Skeletal muscle satellite cell (primary cell): ENCODE measurements at regions not wholly inside any gene's neighbourhood (a gene's known extent, or its start where the extent isn't known, plus 50 kb on each side); places are given as distances from the start of the nearest gene placed in this dataset.

Source experiments
- H3K27me3 ChIP-seq: 2 replicates; pipeline ENCODE4 v1.7.0; 2013; ENCODE audit warnings: low read length; ENCODE audit not compliant: control insufficient read depth, insufficient read depth
- H3K36me3 ChIP-seq: 2 replicates; pipeline ENCODE4 v1.7.0; 2013; ENCODE audit warnings: mild to moderate bottlenecking, control low read depth, low read length; ENCODE audit not compliant: insufficient read depth
- H3K4me1 ChIP-seq: 2 replicates; pipeline ENCODE4 v1.7.0; 2013; ENCODE audit warnings: low read length; ENCODE audit not compliant: control insufficient read depth, insufficient read depth
- H3K4me2 ChIP-seq: 2 replicates; pipeline ENCODE4 v1.7.0; 2013; ENCODE audit warnings: mild to moderate bottlenecking, low read length
- H3K4me3 ChIP-seq: 2 replicates; pipeline ENCODE4 v1.7.0; 2013; ENCODE audit warnings: low read length
- H3K9ac ChIP-seq: 2 replicates; pipeline ENCODE4 v1.7.0; 2013; ENCODE audit warnings: mild to moderate bottlenecking, low read depth, low read length, moderate library complexity
- H3K9me3 ChIP-seq: replicated peaks from 2 replicates; pipeline ENCODE4 v1.7.0; 2013; ENCODE audit warnings: mild to moderate bottlenecking, control low read depth, low read length

- Histone ChIP-seq H3K4me1 (peaks cover 10% of the 10 kb centered on the region), H3K4me2 (no peak overlapping the region)
These were observed 398.9 kb downstream of the FBXO15 start for GRCh38 chr18:73748731-73749130.

GRCh38 chr18:73746101-73746500 is 401.5 kb downstream of the FBXO15 start:
- Histone ChIP-seq H3K9me3 (peaks cover 2% of the 10 kb centered on the region), H3K4me2 (no peak overlapping the region), H3K9ac (no peak overlapping the region), H3K27me3 (no peaks in the 10 kb centered on the region), H3K36me3 (no peaks in the 10 kb centered on the region), H3K4me1 (peaks cover 12% of the 10 kb centered on the region), H3K4me3 (no peak overlapping the region)

More at GRCh38 chr18:73748731-73749130, 398.9 kb downstream of the FBXO15 start:
- Histone ChIP-seq H3K9ac (no peak overlapping the region), H3K36me3 (no peaks in the 10 kb centered on the region), H3K9me3 (peaks cover 2% of the 10 kb centered on the region), H3K4me3 (no peak overlapping the region), H3K27me3 (no peaks in the 10 kb centered on the region)

- H3K36me3 ChIP-seq, result no peaks in the 10 kb centered on the region
- H3K4me3 ChIP-seq, result no peak overlapping the region
- no peaks in the 10 kb centered on the region for H3K27me3 ChIP-seq
- no peaks in the 10 kb centered on the region for H3K9me3 ChIP-seq
- no peak overlapping the region for H3K9ac ChIP-seq
- peaks cover 12% of the 10 kb centered on the region for H3K4me1 ChIP-seq
- no peak overlapping the region for H3K4me2 ChIP-seq
These were observed 404.7 kb downstream of the FBXO15 start for GRCh38 chr18:73742957-73743356.

GRCh38 chr18:73741946-73742345 is 405.7 kb downstream of the FBXO15 start:
- H3K4me3 ChIP-seq, result no peak overlapping the region
- no peak overlapping the region for H3K9ac ChIP-seq
- no peaks in the 10 kb centered on the region for H3K27me3 ChIP-seq
- H3K4me2 ChIP-seq, result no peak overlapping the region
- H3K9me3 ChIP-seq, result no peaks in the 10 kb centered on the region
- no peaks in the 10 kb centered on the region for H3K36me3 ChIP-seq
- peaks cover 12% of the 10 kb centered on the region for H3K4me1 ChIP-seq

GRCh38 chr18:73739098-73739497 is 408.5 kb downstream of the FBXO15 start:
- Histone ChIP-seq H3K4me2 (no peak overlapping the region), H3K36me3 (no peaks in the 10 kb centered on the region), H3K4me3 (no peak overlapping the region), H3K4me1 (peaks cover 12% of the 10 kb centered on the region), H3K9ac (no peak overlapping the region), H3K27me3 (no peaks in the 10 kb centered on the region), H3K9me3 (no peaks in the 10 kb centered on the region)

- Histone ChIP-seq H3K27me3 (no peaks in the 10 kb centered on the region), H3K4me3 (no peak overlapping the region), H3K4me1 (peaks cover 12% of the 10 kb centered on the region), H3K9ac (no peak overlapping the region), H3K36me3 (no peaks in the 10 kb centered on the region), H3K9me3 (no peaks in the 10 kb centered on the region), H3K4me2 (no peak overlapping the region)
These were observed 409.6 kb downstream of the FBXO15 start for GRCh38 chr18:73737990-73738389.

- Histone ChIP-seq H3K9ac (no peak overlapping the region), H3K27me3 (no peaks in the 10 kb centered on the region), H3K4me3 (no peak overlapping the region), H3K36me3 (no peaks in the 10 kb centered on the region), H3K4me2 (no peak overlapping the region), H3K9me3 (no peaks in the 10 kb centered on the region), H3K4me1 (no peaks in the 10 kb centered on the region)
These were observed 411.8 kb downstream of the FBXO15 start for GRCh38 chr18:73735836-73736235.

GRCh38 chr18:73733806-73734314 is 413.8 kb downstream of the FBXO15 start:
- no peak overlapping the region for H3K4me3 ChIP-seq
- no peak overlapping the region for H3K9ac ChIP-seq
- H3K4me1 ChIP-seq, result no peaks in the 10 kb centered on the region
- H3K27me3 ChIP-seq, result no peaks in the 10 kb centered on the region
- no peaks in the 10 kb centered on the region for H3K36me3 ChIP-seq
- H3K9me3 ChIP-seq, result no peaks in the 10 kb centered on the region
- no peak overlapping the region for H3K4me2 ChIP-seq

- no peaks in the 10 kb centered on the region for H3K4me1 ChIP-seq
- H3K36me3 ChIP-seq, result no peaks in the 10 kb centered on the region
- H3K4me2 ChIP-seq, result no peak overlapping the region
- no peaks in the 10 kb centered on the region for H3K9me3 ChIP-seq
- no peak overlapping the region for H3K9ac ChIP-seq
- H3K27me3 ChIP-seq, result no peaks in the 10 kb centered on the region
- no peak overlapping the region for H3K4me3 ChIP-seq
These were observed 414.3 kb downstream of the FBXO15 start for GRCh38 chr18:73733376-73733775.

GRCh38 chr18:73728657-73729056 is 419.0 kb downstream of the FBXO15 start:
- no peak overlapping the region for H3K4me2 ChIP-seq
- no peak overlapping the region for H3K4me3 ChIP-seq
- no peaks in the 10 kb centered on the region for H3K27me3 ChIP-seq
- H3K4me1 ChIP-seq, result no peaks in the 10 kb centered on the region
- H3K9ac ChIP-seq, result no peak overlapping the region
- H3K9me3 ChIP-seq, result no peaks in the 10 kb centered on the region
- H3K36me3 ChIP-seq, result no peaks in the 10 kb centered on the region

GRCh38 chr18:73724958-73725357 is 422.7 kb downstream of the FBXO15 start:
- Histone ChIP-seq H3K36me3 (no peaks in the 10 kb centered on the region), H3K4me3 (no peak overlapping the region), H3K27me3 (no peaks in the 10 kb centered on the region), H3K9me3 (peaks cover 2% of the 10 kb centered on the region), H3K9ac (no peak overlapping the region), H3K4me2 (no peak overlapping the region), H3K4me1 (no peaks in the 10 kb centered on the region)

GRCh38 chr18:73719611-73720010 is 428.0 kb downstream of the FBXO15 start:
- H3K4me1 ChIP-seq, result peaks cover 4% of the 10 kb centered on the region
- no peaks in the 10 kb centered on the region for H3K36me3 ChIP-seq
- H3K4me2 ChIP-seq, result no peak overlapping the region
- H3K9ac ChIP-seq, result no peak overlapping the region
- H3K27me3 ChIP-seq, result no peaks in the 10 kb centered on the region
- peaks cover 4% of the 10 kb centered on the region for H3K9me3 ChIP-seq
- H3K4me3 ChIP-seq, result no peak overlapping the region
